ENCODE measurements at regions not wholly inside any gene's neighbourhood (a gene's known extent, or its start where the extent isn't known, plus 50 kb on each side); places are given as distances from the start of the nearest gene placed in this dataset.

GRCh38 chr15:66848686-66849392 lies 146.8 kb downstream of the SMAD6 start:
- DNase-seq (ENCODE audit: low read depth): no peak

GRCh38 chr15:66849393-66849745 lies 147.3 kb downstream of the SMAD6 start:
- no peak for DNase-seq (ENCODE audit: low read depth)

GRCh38 chr15:66849746-66850077 lies 147.7 kb downstream of the SMAD6 start:
- DNase-seq (ENCODE audit: low read depth): no peak

GRCh38 chr15:66850078-66850991 lies 148.3 kb downstream of the SMAD6 start:
- DNase-seq (ENCODE audit: low read depth): no peak

GRCh38 chr15:66850996-66851310 lies 148.9 kb downstream of the SMAD6 start:
- no peak for DNase-seq (ENCODE audit: low read depth)

GRCh38 chr15:66851311-66852063 lies 149.5 kb downstream of the SMAD6 start:
- DNase-seq (ENCODE audit: low read depth): peak; percentile 71

- DNase-seq (ENCODE audit: low read depth): no peak
Observed at GRCh38 chr15:66852064-66852905, 150.2 kb downstream of the SMAD6 start.

GRCh38 chr15:66854012-66854965 lies 152.3 kb downstream of the SMAD6 start:
- DNase-seq (ENCODE audit: low read depth): no peak

- DNase-seq (ENCODE audit: low read depth): no peak
Observed at GRCh38 chr15:66855041-66855440, 153.0 kb downstream of the SMAD6 start.

GRCh38 chr15:66857694-66858093 lies 155.7 kb downstream of the SMAD6 start:
- DNase-seq (ENCODE audit: low read depth): no peak

- DNase-seq (ENCODE audit: low read depth): no peak
Observed at GRCh38 chr15:66858423-66859207, 156.6 kb downstream of the SMAD6 start.

GRCh38 chr15:66859688-66860253 lies 157.7 kb downstream of the SMAD6 start:
- DNase-seq (ENCODE audit: low read depth): no peak

- DNase-seq (ENCODE audit: low read depth): no peak
Observed at GRCh38 chr15:66860844-66861243, 158.8 kb downstream of the SMAD6 start.

- DNase-seq (ENCODE audit: low read depth): peak; percentile 66
Observed at GRCh38 chr15:66862111-66862939, 160.3 kb downstream of the SMAD6 start.

- DNase-seq (ENCODE audit: low read depth): peak; percentile 82
Observed at GRCh38 chr15:66862940-66863335, 160.9 kb downstream of the SMAD6 start.

- DNase-seq (ENCODE audit: low read depth): no peak
Observed at GRCh38 chr15:66863390-66864085, 161.5 kb downstream of the SMAD6 start.

GRCh38 chr15:66864086-66864830 lies 162.2 kb downstream of the SMAD6 start:
- no peak for DNase-seq (ENCODE audit: low read depth)
